NCI-H748 treated with DMSO at 0.1 percent for 48 hours (cell line): ENCODE measurements at regions not wholly inside any gene's neighbourhood (a gene's known extent, or its start where the extent isn't known, plus 50 kb on each side); places are given as distances from the start of the nearest gene placed in this dataset.
"Not testable (repeated sequence)": the region's sequence is repeated elsewhere in the genome, so short reads cannot be mapped to it uniquely, and the experiment has no call there.

Experiments used
- DNase-seq: peaks from one replicate; lab custom pipeline; 2025; lab: John Stamatoyannopoulos, UW

DNA sequence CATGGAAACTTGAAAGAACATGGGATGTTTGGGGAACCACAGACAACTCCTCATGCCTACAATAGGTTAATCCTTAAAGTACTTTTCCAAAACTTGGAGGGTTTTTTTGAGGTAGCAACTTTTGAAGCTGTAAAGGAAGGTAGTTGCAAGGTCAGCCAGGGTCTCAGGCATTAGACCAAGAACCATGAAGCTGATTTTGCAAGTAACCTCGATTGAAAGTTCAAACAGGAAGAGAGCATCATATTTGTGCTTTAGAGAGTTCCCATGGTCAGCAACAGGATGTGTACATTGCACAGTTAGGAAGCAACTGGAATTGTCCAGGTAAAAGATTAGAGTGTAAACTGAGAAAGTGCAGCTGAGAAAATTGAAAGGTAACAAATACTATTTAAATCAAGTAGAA is 199.8 kb upstream of the NR2F2 start:
- no peak for DNase-seq

DNA sequence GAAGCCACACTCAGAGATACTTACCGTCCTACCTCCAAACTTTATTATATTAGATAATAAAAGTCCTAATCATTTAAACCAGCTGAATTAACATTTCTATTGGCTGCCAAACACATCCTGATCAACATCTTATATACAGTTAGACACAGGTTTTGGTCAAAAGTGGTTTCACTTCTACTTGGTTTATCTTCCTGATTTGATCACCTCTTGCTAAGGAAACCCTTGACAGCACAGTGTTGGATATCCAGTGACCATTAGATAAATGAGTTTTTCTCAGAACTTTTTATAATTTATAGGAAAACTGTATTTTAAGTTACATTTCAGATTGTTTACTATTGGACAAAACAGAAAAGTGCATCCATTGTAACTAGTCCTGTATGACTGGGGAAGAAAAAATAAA is 198.4 kb upstream of the NR2F2 start:
- DNase-seq = no peak

GRCh38 chr15:96135166-96136093 is 195.1 kb upstream of the NR2F2 start:
- DNase-seq = no peak

- no peak for DNase-seq
Measured at GRCh38 chr15:96138985-96139384, 191.5 kb upstream of the NR2F2 start.

GRCh38 chr15:96142498-96142897 is 188.0 kb upstream of the NR2F2 start:
- DNase-seq = no peak

DNA sequence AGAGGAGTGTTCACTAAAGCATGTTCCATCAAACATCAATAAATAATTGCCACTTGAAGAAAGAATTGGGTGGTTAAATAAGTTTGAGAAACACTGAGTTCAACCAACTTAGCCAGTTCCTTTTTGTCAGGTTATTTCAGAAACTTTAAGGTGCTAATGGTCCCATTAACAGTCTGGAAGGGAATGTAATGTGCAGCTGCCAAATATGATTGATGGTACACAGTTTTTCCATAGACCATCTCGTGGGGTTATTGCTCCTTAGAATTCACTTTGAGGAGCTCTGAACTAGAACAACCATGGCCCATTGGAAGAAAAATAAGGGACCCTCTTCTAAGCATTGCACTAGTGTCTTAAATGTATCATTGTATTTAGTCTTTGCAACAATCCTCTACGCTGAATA is 185.8 kb upstream of the NR2F2 start:
- DNase-seq = no peak

- no peak for DNase-seq
Measured at GRCh38 chr15:96146726-96147125, 183.8 kb upstream of the NR2F2 start.

DNA sequence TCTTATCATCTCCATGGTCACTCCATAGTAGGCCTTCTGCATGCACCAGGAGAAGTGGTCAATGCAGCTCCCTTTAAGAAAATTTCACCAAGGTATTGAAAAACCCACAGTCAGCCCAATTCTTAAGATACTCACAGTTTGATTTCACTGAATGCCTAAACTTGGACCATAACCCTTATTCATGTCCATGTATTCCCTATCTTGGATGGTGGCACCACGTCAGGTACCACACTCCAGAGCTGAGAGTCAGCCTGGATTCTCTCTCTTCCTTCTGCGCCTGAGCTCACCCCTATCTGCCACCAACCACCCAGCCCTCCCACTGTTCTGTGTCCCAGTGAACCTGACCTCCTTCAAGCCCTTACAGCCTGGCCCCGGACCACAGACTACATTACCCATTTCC is 183.2 kb upstream of the NR2F2 start:
- no peak for DNase-seq

DNA sequence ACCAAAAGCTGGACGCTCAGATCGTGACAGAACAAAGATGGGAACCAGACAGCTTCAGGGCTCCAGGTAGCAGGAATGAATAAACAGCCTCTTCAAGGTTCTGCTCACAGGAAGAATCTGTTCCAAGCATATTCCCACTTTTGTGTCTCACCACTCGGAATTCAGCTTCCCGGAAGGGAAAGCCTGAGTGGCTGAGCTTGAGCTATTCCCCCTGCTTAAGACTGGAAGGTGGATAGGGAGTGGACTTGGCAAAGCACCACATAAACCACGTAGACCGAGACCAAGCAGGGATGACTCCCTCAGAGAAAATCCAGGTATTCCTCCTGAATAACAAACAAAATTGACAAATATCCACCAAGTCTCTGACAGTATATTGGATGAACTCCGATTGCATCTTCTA is 180.2 kb upstream of the NR2F2 start:
- DNase-seq = no peak

- not testable (repeated sequence) for DNase-seq
Measured at GRCh38 chr15:96151749-96152148, 178.8 kb upstream of the NR2F2 start.

GRCh38 chr15:96153929-96154328 is 176.6 kb upstream of the NR2F2 start:
- no peak for DNase-seq

DNA sequence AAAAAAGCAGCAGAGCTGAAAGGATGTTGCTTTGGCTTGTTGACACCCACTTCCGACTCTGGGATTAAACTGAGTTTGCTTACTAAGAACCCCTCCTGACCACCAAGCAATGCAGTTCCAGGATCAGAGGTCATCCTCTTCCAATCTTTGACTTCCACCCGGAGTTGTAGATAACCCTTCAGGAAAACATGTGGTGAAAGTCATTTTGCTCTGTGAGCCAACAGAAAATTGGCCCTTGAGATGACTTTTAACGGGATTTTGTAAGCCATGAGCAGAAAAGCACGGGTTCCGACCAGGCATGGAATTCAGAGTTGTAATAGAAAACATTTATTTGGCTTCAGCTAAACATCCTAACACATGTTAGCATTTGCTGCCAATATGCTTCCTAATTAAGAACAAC is 171.6 kb upstream of the NR2F2 start:
- DNase-seq = no peak

DNA sequence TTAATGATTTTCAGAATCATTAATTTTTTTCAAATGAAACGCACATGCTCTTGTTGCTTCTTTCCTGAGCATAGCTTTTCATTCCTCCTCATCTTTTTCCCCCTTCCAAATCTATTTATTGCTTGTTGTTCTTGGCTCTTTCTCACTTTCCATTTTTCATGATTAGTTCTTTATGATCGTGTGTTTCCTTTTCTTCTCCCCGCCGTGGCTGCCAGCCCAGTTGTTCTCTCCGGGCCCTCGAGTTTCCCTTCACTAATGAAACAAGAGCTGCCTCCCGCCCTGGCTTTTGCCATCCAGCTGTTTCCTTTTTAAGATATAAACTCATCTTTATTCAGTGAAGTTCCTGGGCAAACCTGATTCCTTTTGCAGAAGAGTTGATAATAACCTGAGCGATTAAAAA is 170.2 kb upstream of the NR2F2 start:
- no peak for DNase-seq

DNA sequence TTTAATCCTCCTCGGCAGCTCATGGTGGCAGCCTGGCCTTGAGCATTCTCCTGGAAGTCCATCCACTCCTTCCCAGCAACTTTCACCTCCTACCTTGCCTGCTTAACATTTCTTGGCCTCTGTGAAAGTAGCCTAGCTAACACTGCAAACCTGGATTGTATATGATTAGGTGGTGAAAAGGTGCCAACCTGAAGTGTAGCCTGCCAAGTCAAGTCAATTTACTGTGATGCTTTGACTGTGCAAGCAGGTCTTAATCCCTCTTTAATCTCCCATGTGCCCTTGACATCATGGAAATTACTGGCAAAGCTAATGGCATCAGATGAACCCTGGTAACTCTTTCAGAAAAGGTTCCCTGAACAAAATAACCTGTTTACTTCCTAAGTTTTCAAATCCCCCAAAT is 169.7 kb upstream of the NR2F2 start:
- DNase-seq = no peak

- DNase-seq = no peak
Measured at GRCh38 chr15:96162322-96162721, 168.2 kb upstream of the NR2F2 start.

DNA sequence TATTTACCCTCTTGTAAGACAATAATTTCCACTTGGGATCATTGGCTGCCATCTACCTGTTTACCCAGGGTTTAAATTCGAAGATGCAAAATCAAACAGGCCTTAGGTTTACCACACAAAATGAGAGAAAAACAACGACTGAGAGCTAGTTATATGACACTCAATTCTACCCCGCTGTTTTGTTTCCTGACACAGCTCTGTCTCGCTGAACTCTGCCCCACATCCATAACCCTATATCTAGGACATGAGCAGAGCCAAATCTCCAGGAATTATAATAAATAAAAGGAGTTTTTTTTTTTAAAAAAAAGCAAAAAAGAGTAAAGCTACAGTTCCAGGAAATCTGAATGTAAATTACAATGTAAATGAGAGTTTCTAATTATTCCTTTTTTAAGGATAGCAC is 165.4 kb upstream of the NR2F2 start:
- no peak for DNase-seq

DNA sequence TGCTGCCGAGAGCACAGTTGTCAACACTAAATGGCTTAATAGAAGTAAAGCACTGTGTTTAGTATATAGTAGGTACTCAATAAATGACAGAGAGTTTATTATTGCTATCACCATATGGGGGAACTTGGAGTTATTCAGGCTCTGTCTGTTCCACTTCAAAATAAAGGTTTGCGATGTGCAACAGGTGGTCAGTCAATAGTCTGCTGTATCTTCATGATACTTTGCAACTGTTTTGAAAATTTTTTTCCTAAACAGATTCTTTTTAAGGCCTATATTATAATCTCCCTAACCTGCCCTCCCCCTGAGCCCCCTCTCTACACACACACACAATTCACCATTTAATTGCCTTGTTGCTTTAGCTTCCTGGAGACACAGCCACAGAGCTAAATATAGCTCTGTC is 164.7 kb upstream of the NR2F2 start:
- DNase-seq = no peak

- DNase-seq = no peak
Measured at GRCh38 chr15:96166223-96167200, 164.0 kb upstream of the NR2F2 start.

DNA sequence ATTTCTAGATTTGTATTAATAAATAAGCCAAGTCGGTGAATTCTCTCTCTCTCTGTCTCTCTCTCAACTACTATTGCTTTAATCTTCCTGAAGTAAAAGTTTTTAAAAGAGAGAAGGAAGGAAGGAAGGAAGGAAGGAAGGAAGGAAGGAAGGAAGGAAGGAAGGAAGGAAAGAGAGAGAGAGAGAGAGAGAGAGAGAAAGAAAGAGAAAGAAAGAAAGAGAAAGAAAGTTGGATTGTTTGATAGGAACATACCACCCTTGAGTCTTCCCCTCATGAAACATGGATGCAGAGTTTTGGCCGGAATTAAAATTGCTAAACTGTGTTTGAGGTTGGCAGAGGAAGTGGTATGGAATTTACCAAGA is 159.9 kb upstream of the NR2F2 start:
- not testable (repeated sequence) for DNase-seq

- no peak for DNase-seq
Measured at GRCh38 chr15:96170979-96171739, 159.3 kb upstream of the NR2F2 start.

GRCh38 chr15:96171853-96172296 is 158.6 kb upstream of the NR2F2 start:
- no peak for DNase-seq

DNA sequence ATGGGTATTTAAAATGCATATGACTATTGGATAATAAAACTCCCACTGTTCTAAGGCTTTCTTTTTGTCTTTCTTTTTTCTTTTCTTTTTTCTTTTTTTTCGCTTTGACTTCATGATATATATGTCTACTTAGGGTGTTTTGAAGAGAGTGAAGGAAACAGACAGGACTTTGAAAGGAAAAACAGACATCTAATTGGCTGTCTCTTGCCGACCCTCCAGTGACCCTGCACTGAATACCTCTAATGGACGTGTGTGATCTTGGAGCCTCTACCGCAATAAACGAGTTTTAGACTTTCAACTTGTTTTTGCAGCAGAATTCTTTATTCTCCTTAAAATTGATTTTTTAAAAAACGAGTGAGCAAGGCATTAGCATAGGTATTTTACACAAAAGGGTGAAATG is 158.1 kb upstream of the NR2F2 start:
- DNase-seq = no peak
